ENCODE measurements at regions not wholly inside any gene's neighbourhood (a gene's known extent, or its start where the extent isn't known, plus 50 kb on each side); places are given as distances from the start of the nearest gene placed in this dataset.

- no peak for TF ChIP-seq CTCF (conservative IDR thresholded peaks at IDR 0.05; ENCODE audit: low read depth, low read length)
- TF ChIP-seq EZH2 (IDR thresholded peaks at IDR 0.05; ENCODE audit: borderline replicate concordance, low read depth, low read length, poor library complexity, severe bottlenecking), result no peak
Observed at GRCh38 chr5:58077416-58077815, 382.5 kb downstream of the PLK2 start.
